Motor neuron (in vitro differentiated cells): ENCODE measurements at regions not wholly inside any gene's neighbourhood (a gene's known extent, or its start where the extent isn't known, plus 50 kb on each side); places are given as distances from the start of the nearest gene placed in this dataset.

Experiments
- ATAC-seq, 8 experiments: fragments of 200-7000 bp; cut with Tn5 transposase; replicated peaks in 6 of 8; 2 replicates each; pipeline ENCODE4 v1.8.0; 2021; ENCODE audit warnings: mild to moderate bottlenecking in 8 of 8, moderate library complexity in 8 of 8
- H3K27ac ChIP-seq, 2 donors: fragments of 250-450 bp; sonication (Bioruptor Pico); 2 replicates each; pipeline ENCODE4 v1.9.0; 2021; ENCODE audit warnings: antibody characterized with exemption in 2 of 2, mild to moderate bottlenecking in 2 of 2, moderate library complexity in 1 of 2
- H3K4me1 ChIP-seq, 2 donors: fragments of 250-450 bp; sonication (Bioruptor Pico); replicated peaks in 1 of 2; 2 replicates each; pipeline ENCODE4 v1.6.1; 2021; ENCODE audit warnings: antibody characterized with exemption in 2 of 2, mild to moderate bottlenecking in 2 of 2, moderate library complexity in 1 of 2
- H3K4me3 ChIP-seq, 5 donors: fragments of 250-450 bp; sonication (Bioruptor Pico); 2 replicates each; pipeline ENCODE4 v1.9.0; 2021; ENCODE audit warnings: antibody characterized with exemption in 5 of 5, mild to moderate bottlenecking in 5 of 5, moderate library complexity in 4 of 5
- WGBS, 10 experiments: fragments of 450-650 bp; shearing (Covaris generic); methylation state at CpG; one replicate each; pipeline ENCODE4 v1.0.0; 2022; 5-methylcytosine and 5-hydroxymethylcytosine counted together
- in situ Hi-C, 9 experiments: fragments of 400-800 bp; cut with MboI; loops; one replicate each; pipeline ENCODE4 v1.15.0; 2021; ENCODE audit warnings: low sequenced_read_pairs in 9 of 9, low pct_unique_long_range_greater_than_20kb in 2 of 9; ENCODE audit not compliant: unreplicated experiment in 9 of 9

DNA sequence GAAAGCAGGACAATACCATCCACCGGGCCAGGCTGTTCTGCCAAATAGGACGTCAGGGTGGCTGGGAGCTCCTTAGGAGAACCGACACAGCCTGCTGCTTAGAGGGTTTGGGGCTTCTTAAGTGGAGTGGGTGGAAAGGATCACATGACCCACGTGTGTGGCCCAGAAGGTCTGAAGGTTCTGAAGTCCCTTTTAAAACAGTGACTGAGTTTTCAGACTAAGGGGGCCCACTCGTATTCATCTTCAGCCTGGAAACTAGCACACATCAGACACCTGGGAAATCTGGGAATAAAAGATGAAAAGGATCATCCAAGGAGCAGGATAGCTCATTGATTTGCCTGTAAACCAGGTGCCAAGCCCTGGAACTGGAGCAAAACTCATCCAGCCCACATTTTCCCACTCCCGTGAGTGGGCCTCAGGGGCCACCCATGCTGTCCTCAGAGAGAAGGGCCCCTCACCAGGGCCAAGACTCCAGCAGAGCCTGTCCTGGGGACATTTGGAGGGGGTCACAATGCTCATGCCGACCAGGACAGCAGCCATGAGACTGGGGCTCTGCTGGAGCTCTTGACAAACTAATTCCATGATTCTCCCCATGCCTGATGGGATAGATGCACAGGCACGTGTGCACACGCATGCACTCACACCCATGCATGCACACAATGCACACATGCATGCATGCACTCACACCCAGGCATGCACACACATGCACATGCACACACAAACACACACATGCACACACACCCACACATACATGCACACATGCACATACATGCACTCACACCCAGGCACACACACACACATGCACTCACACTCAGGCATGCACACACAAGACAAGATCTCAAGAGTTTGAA lies 168.8 kb upstream of the PPP2R2D start:
- in situ Hi-C loops: no loop called here
- no peak for ATAC-seq
- Histone ChIP-seq H3K4me3 (no peak overlapping the region), H3K27ac (no peak overlapping the region), H3K4me1 (peaks cover 8 to 11% of the 10 kb centered on the region in 2 donors)
- 4 to 100% (median 85%) methylated on average over 1 to 9 of the region's 9 CpGs; no CpG with 5 or more reads in 2 of the 10 experiments for WGBS, 10 experiments

DNA sequence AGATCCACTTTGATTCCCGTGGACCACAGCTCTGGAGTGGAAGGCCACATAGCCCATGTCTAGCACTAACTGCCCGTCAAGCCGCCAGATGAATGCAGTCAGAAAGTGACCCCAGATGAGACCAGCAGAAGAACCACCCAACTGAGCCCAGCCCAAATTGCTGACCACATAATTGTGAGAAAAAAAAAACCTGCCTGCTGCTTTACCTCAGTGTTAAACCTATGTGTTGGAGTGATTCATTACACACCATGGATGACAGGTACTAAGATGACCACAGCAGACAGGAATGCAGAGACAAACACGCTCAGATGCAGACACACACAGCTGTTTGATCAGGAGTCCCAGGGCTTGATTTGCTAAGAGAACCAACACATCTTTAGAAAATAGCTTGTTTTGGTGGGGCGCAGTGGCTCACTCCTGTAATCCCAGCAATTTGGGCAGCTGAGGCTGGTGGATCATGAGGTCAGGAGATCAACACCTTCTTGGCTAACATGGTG lies 168.1 kb upstream of the PPP2R2D start:
- Histone ChIP-seq H3K4me1 (peaks cover 6 to 7% of the 10 kb centered on the region in 2 donors), H3K27ac (no peak overlapping the region), H3K4me3 (no peak overlapping the region)
- in situ Hi-C loops: no loop called here
- no peak for ATAC-seq
- WGBS, 10 experiments: 0 to 100% (median 86%) methylated on average over 1 to 4 of the region's 5 CpGs; no CpG with 5 or more reads in 2 of the 10 experiments

DNA sequence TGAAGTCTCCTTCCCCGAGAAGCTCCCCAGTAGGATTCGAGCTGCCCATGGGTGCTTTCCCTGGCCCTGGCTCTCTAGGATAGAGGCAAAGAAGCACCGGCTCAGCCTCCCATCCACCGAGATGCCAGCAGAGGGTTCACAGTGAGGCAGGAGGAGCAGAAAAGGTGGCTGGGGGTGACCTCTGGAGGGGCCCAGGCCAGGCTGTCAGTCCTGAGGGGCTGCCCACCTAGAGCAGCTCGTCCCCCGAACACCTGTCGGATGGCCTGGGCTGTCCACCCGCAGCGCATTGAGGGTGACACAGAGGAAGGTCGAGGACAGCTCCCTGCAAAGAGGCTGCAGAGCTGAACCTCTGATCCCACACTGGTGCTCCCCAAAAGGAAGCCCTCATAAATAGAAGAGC lies 167.2 kb upstream of the PPP2R2D start:
- no peak overlapping the region for H3K27ac ChIP-seq
- 9 to 55% (median 30%) methylated on average over 1 to 5 of the region's 10 CpGs; no CpG with 5 or more reads in 6 of the 10 experiments for WGBS, 10 experiments
- H3K4me3 ChIP-seq: no peak overlapping the region
- H3K4me1 ChIP-seq: peaks cover 6 to 7% of the 10 kb centered on the region in 2 donors
- ATAC-seq: no peak
- in situ Hi-C loops: no loop called here

DNA sequence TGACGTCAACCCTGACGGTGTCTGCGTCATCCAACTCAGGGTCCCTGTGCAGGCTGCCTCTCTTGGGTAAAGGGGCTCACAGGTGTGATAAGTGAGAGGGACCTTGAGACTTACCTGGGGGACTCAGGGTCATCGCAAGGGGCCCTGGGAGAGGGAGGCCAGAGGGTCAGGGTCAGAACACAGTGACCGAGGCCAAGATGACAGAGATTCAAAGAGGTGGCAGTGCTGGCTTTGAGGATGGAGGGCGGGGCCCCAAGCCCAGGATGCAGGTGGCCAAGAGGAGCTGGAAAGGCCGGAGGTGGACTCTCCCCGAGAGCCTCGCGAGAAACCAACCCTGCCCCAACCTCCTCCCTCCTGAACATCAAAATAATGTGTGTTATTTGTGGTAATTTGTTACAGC lies 165.2 kb upstream of the PPP2R2D start:
- no peak overlapping the region for H3K4me3 ChIP-seq
- H3K4me1 ChIP-seq: no peaks in the 10 kb centered on the region
- WGBS, 10 experiments: 49 to 100% (median 94%) methylated on average over 2 to 5 of the region's 10 CpGs; no CpG with 5 or more reads in 3 of the 10 experiments
- no peak for ATAC-seq
- no peak overlapping the region for H3K27ac ChIP-seq
- in situ Hi-C loops: no loop called here

DNA sequence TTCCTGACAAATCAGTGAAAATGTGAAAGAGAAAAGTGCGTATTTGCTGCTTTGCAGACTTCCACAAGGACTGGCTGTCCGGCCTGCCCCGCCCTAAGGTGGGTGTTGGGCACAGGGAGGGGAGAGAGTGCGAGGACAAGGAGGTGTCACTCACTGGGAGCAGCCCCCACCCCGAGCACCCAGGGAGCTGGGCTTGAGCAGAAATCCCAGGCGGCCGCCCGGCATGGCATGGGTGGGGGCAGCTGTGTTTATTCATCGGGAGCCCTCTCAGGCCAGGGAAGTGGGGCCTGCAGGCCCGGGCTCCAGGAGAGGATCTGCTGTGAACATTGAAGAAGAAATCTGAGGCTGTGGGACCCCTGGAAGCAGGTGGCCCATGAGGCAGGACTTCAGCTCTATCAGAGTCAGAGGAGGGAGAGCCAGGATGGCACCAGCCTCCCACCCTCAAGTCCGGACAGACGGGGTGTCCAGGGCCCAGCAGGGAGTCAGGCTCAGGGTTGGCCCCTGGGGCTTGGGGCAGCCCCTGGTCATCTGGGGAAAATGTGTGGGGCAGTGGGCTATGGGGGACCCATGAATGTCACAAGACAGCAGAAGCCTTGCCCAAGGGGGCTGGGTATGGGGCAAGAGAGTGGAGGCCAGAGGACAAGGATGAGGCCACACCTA lies 164.4 kb upstream of the PPP2R2D start:
- in situ Hi-C loops: no loop called here
- no peaks in the 10 kb centered on the region for H3K4me1 ChIP-seq
- WGBS, 10 experiments: 17 to 100% (median 94%) methylated on average over 1 to 8 of the region's 12 CpGs; no CpG with 5 or more reads in 5 of the 10 experiments
- no peak overlapping the region for H3K27ac ChIP-seq
- H3K4me3 ChIP-seq: no peak overlapping the region
- ATAC-seq: no peak

DNA sequence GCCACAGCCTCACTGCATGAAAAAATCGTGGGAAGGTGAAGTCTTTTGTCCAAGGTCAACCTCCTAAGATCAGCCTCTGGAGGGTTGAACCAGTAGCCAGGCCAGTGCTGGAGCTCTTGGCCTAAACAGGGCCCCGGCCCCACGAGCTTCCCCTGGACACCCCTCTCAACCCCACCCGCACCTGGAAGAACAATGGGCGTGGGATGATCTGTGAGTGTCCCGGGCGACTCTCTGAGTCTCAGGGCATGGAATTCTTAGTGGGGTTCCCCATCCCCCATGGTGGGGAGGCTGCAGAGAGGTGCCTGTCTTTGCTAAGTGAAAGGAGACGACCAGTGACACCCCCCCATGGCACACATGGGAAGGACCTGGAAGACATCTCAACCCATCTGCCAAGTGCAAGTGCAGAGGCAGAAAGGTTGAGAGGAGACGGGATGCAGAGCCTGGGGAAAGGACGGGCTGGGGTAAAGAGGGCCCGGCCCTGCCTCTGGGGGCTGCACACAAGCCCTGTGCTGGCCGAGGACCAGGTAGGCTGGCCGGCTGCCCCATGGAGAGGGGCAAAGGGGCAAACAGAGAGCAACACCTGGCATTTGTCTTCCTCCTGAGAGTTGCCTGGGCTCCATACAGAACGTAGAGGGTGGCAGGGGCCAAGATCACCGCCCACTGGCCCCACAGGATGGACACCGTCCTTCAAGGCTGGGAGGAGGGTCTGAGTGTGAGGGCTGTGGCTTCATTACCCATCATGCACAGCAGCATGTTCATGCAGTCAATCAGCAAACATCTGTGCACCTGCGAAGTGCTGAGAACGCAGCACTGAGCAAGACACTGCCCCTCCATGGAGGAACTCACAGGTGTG lies 163.0 kb upstream of the PPP2R2D start:
- ATAC-seq: no peak
- Histone ChIP-seq H3K4me1 (peaks cover 3% of the 10 kb centered on the region in 2 donors), H3K27ac (no peak overlapping the region), H3K4me3 (no peak overlapping the region)
- WGBS, 10 experiments: 67 to 100% (median 99%) methylated on average over 1 to 7 of the region's 18 CpGs; no CpG with 5 or more reads in 6 of the 10 experiments
- in situ Hi-C loops: no loop called here

DNA sequence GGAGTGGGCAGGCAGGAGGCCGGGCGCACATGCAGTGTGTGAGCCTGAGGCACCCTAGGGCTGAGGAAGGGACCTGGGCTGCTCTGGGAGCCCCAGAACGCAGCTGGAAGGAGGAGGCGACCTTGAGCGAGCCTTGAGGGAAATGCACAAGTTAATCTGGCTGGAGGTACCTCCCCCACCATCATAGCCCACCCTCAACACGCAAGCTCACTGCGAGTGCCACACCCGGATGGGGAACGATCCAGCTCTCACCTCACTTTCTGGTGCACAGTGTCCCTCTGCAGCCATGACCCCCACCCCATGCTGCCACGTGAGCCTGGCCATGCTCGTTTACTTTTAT lies 162.4 kb upstream of the PPP2R2D start:
- H3K4me3 ChIP-seq: no peak overlapping the region
- no peak for ATAC-seq
- WGBS, 10 experiments: 60 to 83% methylated on average over 1 to 2 of the region's 11 CpGs; no CpG with 5 or more reads in 8 of the 10 experiments
- H3K4me1 ChIP-seq: peaks cover 8 to 9% of the 10 kb centered on the region in 2 donors
- H3K27ac ChIP-seq: no peak overlapping the region
- in situ Hi-C loops: no loop called here

DNA sequence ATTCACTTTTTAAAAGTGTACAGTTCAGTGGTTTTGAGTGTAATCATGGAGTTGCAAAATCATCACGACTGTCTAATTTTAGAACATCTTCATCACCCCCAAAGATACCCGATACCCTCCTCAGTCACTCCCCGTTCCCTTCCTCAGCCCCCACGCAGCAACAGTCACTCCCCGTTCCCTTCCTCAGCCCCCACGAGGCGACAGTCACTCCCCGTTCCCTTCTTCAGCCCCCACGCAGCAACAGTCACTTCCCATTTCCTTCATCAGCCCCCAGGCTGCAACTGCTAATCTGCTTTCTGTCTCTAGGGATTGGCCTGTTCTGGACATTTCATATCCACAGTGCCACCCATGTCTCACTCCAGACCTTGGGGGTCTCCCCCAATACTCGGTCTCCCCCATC lies 161.6 kb upstream of the PPP2R2D start:
- no peak overlapping the region for H3K27ac ChIP-seq
- in situ Hi-C loops: no loop called here
- no peak for ATAC-seq
- 71 to 100% (median 85%) methylated on average over 1 to 4 of the region's 10 CpGs; no CpG with 5 or more reads in 5 of the 10 experiments for WGBS, 10 experiments
- H3K4me1 ChIP-seq: peaks cover 16 to 17% of the 10 kb centered on the region in 2 donors
- H3K4me3 ChIP-seq: no peak overlapping the region

DNA sequence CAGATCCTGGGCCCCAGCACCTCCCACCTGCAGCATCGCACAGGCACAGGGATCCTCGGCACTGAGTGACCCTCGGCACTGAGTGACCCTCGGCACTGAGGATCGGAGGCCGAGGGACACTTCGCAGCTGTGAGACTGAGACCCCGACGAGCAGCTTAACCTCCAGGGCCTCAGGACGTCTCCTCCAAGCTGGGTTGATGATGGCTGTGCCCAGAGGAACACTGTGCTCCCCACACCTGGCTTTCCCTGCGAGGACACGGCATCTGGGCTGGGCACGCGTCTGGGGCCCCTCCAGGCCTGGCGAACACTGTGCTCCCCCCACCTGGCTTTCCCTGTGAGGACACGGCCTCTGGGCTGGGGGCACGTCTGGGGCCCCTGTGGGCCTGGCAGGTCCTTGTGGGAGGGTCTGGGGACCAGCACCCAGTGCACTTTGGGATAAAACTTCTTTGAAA lies 158.3 kb upstream of the PPP2R2D start:
- ATAC-seq: no peak
- peaks cover 20 to 23% of the 10 kb centered on the region in 2 donors for H3K4me1 ChIP-seq
- no peak overlapping the region for H3K27ac ChIP-seq
- in situ Hi-C loops: no loop called here
- 9 to 92% (median 92%) methylated on average over 6 to 12 of the region's 17 CpGs; no CpG with 5 or more reads in 7 of the 10 experiments for WGBS, 10 experiments
- H3K4me3 ChIP-seq: no peak overlapping the region

DNA sequence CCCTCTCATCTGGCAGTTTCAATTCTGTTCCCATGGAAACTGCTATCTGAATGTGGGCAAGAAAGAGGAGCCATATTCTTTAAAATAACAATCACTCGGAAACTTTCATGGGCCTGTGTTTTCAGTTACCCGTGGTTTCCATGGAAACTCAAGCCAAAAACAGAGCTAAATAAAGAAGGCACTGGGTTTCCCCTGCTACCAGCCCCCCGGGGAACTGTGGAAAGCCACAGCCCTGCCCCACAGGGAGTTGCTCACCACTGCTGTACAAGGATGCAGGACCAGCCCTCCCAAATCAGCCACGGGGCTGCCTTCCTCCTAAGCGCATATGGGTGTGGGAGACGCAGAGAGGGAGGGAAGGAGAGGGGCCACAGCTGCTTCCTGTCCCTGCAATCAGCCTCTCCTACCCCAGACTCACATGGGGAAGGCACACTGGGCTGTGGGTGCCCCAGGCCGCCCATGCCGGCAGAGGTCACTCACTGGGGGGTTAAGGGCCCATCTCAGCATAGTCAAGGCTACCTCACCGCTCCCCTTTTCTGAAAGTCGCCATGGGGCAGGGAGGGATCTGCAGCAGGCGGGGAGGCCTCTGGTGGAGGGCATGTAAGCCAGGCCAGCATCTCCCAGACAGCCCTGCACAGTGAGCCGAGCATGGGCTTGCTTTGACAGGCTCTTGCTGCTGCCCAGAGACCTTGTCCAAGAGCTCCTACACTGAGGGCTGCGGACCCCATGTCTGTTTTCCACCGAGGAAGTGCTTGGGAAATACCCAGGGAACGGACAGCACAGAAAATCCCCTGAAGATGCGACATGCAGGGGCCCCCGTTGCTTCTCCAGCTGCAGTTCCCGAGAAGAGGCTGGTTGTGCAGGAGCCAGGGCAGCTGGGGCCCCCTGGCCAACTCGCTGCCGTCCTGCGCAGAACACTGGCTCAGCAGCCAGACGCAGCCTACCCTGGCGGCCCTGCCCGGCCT lies 157.3 kb upstream of the PPP2R2D start:
- in situ Hi-C loops: no loop called here
- WGBS, 10 experiments: 0 to 41% (median 29%) methylated on average over 1 to 6 of the region's 24 CpGs; no CpG with 5 or more reads in 3 of the 10 experiments
- no peak overlapping the region for H3K4me3 ChIP-seq
- peak overlapping the region in 1 of 2 donors; percentile 6 for H3K27ac ChIP-seq
- ATAC-seq: peak in 7 of 8 experiments; percentile 30 to 83 (median 75)
- H3K4me1 ChIP-seq: peaks cover 25 to 33% of the 10 kb centered on the region in 2 donors

DNA sequence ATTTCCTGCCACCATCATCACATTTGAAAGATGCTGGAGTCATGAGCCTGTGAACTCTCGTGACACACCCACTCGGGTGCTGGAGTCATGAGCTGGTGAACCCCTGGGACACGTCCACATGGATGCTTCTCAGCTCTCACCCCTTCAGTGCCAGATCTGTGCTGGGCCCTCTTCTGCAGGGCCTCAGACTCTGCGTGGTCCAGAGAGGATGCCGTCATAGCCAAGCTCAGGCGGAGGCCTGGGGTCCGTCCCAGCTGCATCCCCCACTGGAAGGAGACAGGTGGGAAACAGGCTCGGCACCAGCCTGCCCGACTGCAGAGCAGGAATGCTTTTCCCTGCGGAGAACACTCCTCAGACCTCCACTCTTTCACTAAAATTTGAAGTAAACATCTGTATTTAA lies 156.5 kb upstream of the PPP2R2D start:
- in situ Hi-C loops: no loop called here
- Histone ChIP-seq H3K4me3 (no peak overlapping the region), H3K27ac (no peak overlapping the region), H3K4me1 (peaks cover 34 to 41% of the 10 kb centered on the region in 2 donors)
- no peak for ATAC-seq
- 15 to 71% (median 56%) methylated on average over 2 to 6 of the region's 10 CpGs; no CpG with 5 or more reads in 6 of the 10 experiments for WGBS, 10 experiments

DNA sequence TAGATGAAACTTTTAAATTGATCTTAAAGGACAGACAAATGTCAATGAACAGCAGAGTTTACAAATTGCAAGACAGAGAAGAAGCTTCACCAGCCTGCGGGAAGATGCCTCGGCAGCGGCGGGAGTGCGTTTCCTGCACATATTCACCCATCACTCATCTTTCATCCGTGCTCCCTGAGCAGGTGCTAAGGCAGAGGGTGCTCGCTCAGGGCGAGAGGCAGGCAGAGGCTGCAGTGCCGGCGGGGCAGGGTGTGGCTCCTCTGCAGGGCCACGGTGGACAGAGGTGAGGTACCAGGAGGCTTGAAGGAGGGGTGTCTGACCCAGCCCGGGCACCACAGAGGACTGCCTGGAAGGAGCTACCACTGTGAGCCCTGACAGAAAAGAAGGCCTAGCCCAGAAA lies 155.2 kb upstream of the PPP2R2D start:
- no peak overlapping the region for H3K4me3 ChIP-seq
- in situ Hi-C loops: no loop called here
- 53 to 100% (median 86%) methylated on average over 1 to 6 of the region's 12 CpGs; no CpG with 5 or more reads in 2 of the 10 experiments for WGBS, 10 experiments
- no peak overlapping the region for H3K27ac ChIP-seq
- ATAC-seq: no peak
- peaks cover 46 to 54% of the 10 kb centered on the region in 2 donors for H3K4me1 ChIP-seq
